Tibial artery (tissue), 4 donors: ENCODE measurements at regions not wholly inside any gene's neighbourhood (a gene's known extent, or its start where the extent isn't known, plus 50 kb on each side); places are given as distances from the start of the nearest gene placed in this dataset.
"Not testable (repeated sequence)": the region's sequence is repeated elsewhere in the genome, so short reads cannot be mapped to it uniquely, and the experiment has no call there.

ENCODE experiments used
- DNase-seq, 2 donors: peaks; one replicate each; pipeline ENCODE4 v3.0.0-alpha.2; 2019
- H3K27ac ChIP-seq, 2 donors: fragments of 200-600 bp; sonication (generic) in 1 of 2; 1 replicate in 1 of 2; 2 replicates in 1 of 2; pipeline ENCODE4 v1.5.1; 2018 to 2019; ENCODE audit warnings: mild to moderate bottlenecking in 1 of 2
- H3K27me3 ChIP-seq, 2 donors: fragments of 200-600 bp; sonication (generic) in 1 of 2; one replicate each; pipeline versions ENCODE4 v1.5.1 to v1.6.0; 2016 to 2019
- H3K36me3 ChIP-seq, 3 donors: fragments of 200-600 bp; sonication (generic) in 2 of 3; one replicate each; pipeline ENCODE4 v1.5.1; 2016 to 2019; ENCODE audit warnings: mild to moderate bottlenecking in 2 of 3
- H3K4me1 ChIP-seq, 4 donors: fragments of 200-600 bp; sonication (generic) in 2 of 4; 1 replicate in 3 of 4; 2 replicates in 1 of 4; pipeline ENCODE4 v1.5.1; 2016 to 2019
- H3K4me3 ChIP-seq, 2 donors: fragments of 200-600 bp; sonication (generic) in 1 of 2; 1 replicate in 1 of 2; 2 replicates in 1 of 2; pipeline ENCODE4 v1.5.1; 2018 to 2019; ENCODE audit warnings: mild to moderate bottlenecking in 2 of 2
- H3K9me3 ChIP-seq, 3 donors: fragments of 200-600 bp; sonication (generic) in 1 of 3; one replicate each; pipeline ENCODE4 v1.5.1; 2016 to 2019
- CTCF ChIP-seq, 2 experiments: fragments of 200-600 bp in 1 of 2; fragments of 450-650 bp in 1 of 2; IDR thresholded peaks; one replicate each; pipeline ENCODE4 v1.5.1; 2017 to 2019; ENCODE audit warnings: antibody characterized with exemption in 2 of 2, mild to moderate bottlenecking in 1 of 2, moderate library complexity in 1 of 2
- intact Hi-C: fragments of 100-400 bp; cut with DNase I; formaldehyde crosslinking; loops from one replicate; pipeline ENCODE4 v1.15.0; 2023; ENCODE audit warnings: low total_unique reads

DNA sequence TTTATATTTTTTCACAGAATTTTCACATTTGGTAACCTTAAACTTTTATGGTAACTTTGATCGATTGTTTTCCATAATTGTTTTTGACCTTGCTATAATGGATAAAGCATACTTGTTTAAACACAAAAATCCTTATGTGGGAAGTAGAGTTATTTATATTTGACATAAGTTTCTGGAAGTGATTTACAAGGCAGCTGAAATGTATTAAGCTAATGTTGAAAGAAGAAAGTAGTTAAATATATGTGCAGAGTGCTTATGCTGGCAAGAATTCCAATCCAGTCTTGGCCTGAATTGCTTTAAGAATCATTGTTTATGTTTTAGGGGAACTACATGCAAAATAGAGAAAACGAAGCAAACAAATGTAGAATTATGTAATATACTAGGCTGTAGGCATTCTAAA is 763.6 kb downstream of the TAF11L14 start:
- Histone ChIP-seq H3K27me3 (peaks cover 0 to 4% of the 10 kb centered on the region in 2 donors), H3K4me1 (no peaks in the 10 kb centered on the region), H3K4me3 (no peak overlapping the region), H3K36me3 (no peaks in the 10 kb centered on the region), H3K27ac (no peak overlapping the region), H3K9me3 (no peaks in the 10 kb centered on the region)
- intact Hi-C loops: no loop called here
- no peak for TF ChIP-seq CTCF (IDR thresholded peaks at IDR 0.05)
- DNase-seq: no peak

- H3K27ac ChIP-seq, H3K4me1 ChIP-seq, intact Hi-C loops, H3K9me3 ChIP-seq, H3K4me3 ChIP-seq, H3K27me3 ChIP-seq, DNase-seq, H3K36me3 ChIP-seq: not testable (repeated sequence)
Measured at GRCh38 chr5:18399461-18400327, 765.4 kb downstream of the TAF11L14 start.

DNA sequence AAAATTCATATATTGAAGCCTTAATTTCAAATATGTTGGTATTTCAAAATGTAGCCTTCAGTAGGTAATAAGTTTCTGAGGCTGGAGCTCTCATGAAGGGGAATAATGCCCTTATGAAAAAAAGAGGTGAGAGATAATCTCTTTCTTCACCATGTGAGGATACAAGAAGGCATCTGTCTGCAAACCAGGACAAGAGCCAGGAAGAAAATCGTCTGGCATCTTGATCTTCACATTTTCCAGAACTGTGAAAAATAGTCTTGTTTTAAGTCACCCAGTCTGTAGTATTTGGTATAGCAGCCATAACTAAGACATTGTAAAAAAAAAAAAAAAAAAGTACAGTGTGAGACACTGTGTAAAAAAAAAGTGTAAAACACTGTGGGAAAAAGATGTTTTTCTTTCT is 768.9 kb downstream of the TAF11L14 start:
- no peak for TF ChIP-seq CTCF (IDR thresholded peaks at IDR 0.05)
- Histone ChIP-seq H3K9me3 (no peaks in the 10 kb centered on the region), H3K36me3 (no peaks in the 10 kb centered on the region), H3K27ac (no peak overlapping the region), H3K27me3 (no peaks in the 10 kb centered on the region), H3K4me1 (no peaks in the 10 kb centered on the region), H3K4me3 (no peak overlapping the region)
- intact Hi-C loops: no loop called here
- no peak for DNase-seq

- Histone ChIP-seq H3K27ac (no peak overlapping the region), H3K36me3 (no peaks in the 10 kb centered on the region), H3K27me3 (no peaks in the 10 kb centered on the region), H3K9me3 (no peaks in the 10 kb centered on the region), H3K4me3 (no peak overlapping the region), H3K4me1 (no peaks in the 10 kb centered on the region)
- DNase-seq: no peak
- no peak for TF ChIP-seq CTCF (IDR thresholded peaks at IDR 0.05)
- intact Hi-C loops: no loop called here
Measured at GRCh38 chr5:18403941-18404438, 769.7 kb downstream of the TAF11L14 start.

GRCh38 chr5:18420711-18421110 is 786.5 kb downstream of the TAF11L14 start:
- Histone ChIP-seq H3K9me3 (no peaks in the 10 kb centered on the region), H3K36me3 (no peaks in the 10 kb centered on the region), H3K27ac (no peak overlapping the region), H3K4me1 (no peaks in the 10 kb centered on the region), H3K4me3 (no peak overlapping the region), H3K27me3 (no peaks in the 10 kb centered on the region)
- no peak for DNase-seq
- no peak for TF ChIP-seq CTCF (IDR thresholded peaks at IDR 0.05)
- intact Hi-C loops: no loop called here

GRCh38 chr5:18433336-18433735 is 799.1 kb downstream of the TAF11L14 start:
- Histone ChIP-seq H3K4me1 (no peaks in the 10 kb centered on the region), H3K9me3 (no peaks in the 10 kb centered on the region), H3K4me3 (no peak overlapping the region), H3K36me3 (no peaks in the 10 kb centered on the region), H3K27ac (no peak overlapping the region), H3K27me3 (no peaks in the 10 kb centered on the region)
- intact Hi-C loops: no loop called here
- no peak for DNase-seq
- no peak for TF ChIP-seq CTCF (IDR thresholded peaks at IDR 0.05)
